Stimulated activated CD8-positive, alpha-beta memory T cell treated with anti-CD3 and anti-CD28 coated beads, Interleukin-4, amount 100 ng/mL, for 48 hours (primary cell): ENCODE measurements at regions not wholly inside any gene's neighbourhood (a gene's known extent, or its start where the extent isn't known, plus 50 kb on each side); places are given as distances from the start of the nearest gene placed in this dataset.

Source experiments
- DNase-seq: peaks from one replicate; pipeline ENCODE4 v3.0.0-alpha.2; 2020

- no peak for DNase-seq
These were observed 169.9 kb downstream of the DCK start for GRCh38 chr4:71163317-71163716.

GRCh38 chr4:71167083-71167482 lies 171.7 kb upstream of the SLC4A4 start:
- no peak for DNase-seq

DNA sequence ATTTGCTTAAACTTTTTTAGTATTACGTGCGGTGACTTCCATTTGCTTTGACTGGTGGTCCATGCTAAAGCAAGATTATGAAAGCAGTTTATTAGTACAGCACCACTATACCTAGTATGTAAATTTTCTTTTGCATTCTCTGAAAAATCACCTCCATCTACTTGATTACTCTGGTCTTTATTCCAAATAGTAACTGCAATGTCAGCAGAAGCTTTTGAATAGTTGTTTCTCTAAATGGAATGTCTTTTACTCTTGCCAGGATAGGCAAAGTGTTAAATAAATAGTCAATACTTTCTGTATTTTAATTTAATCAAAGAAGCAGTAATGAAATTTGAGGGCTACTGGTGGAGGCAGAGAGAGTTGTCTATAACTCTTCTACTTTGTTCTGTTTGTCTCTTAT lies 167.2 kb upstream of the SLC4A4 start:
- DNase-seq, result no peak

DNA sequence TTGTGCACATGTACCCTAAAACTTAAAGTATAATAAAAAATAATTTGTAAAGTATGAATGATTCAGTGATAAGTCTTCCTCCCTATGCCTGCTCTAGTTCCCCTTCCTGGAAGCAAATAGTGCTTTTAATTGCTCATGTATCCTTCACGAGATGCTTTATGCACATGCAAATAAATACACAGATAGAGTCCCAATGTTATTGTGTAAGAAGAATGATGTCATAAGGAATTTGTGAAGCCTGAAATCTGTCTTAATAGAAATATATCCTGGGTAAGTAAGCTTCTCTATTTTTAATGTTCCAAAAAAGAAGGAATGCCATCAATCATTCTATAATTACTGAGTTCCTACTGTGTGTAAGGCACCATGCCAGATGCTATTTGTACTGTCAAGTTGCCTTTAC lies 157.5 kb upstream of the SLC4A4 start:
- DNase-seq, result no peak

DNA sequence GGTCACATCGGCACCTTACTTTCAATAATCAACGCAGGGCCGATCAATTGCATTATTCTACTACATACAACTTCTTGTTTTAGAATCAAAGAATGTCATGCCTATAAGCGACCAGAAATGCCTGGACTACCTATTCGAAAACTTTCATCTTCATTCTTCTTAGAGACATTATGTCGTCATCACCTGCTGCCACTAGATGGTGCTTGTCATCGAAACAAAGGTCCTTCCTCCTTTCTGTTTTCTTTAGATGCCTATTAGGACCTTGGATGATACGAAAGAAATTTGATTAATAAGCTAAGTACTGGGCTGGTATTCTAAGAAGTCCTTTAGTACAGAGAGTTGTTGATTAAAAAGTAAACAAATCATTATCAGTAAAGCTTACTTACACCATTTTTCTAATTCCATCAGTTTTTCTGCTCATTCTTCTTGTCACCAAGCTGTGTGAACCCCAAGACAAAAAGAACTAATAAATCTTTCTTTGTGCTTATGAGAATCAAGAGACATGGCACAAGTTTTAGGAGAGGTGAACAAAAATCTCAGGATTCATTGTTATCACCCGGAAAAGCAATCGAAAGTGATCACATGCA lies 154.5 kb upstream of the SLC4A4 start:
- DNase-seq, result peak; percentile 26

DNA sequence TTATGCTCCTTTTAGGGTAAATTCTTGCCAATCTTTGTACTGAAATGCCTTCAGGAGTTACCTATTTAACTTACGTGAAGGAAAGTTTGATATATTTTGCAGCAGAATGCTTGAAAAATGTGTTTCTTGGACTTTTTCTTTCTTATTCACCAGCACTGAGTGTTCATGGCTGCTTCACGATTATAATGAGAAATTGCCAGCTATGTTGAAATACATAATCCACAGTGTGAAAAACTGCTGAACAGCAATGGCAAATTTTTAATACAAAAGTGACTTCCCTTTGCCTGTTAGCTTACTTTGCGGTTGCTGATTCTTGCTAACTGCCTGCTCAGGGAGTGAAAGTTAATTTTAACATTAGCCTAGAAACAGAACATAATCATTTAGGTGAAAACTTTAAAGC lies 153.8 kb upstream of the SLC4A4 start:
- no peak for DNase-seq

DNA sequence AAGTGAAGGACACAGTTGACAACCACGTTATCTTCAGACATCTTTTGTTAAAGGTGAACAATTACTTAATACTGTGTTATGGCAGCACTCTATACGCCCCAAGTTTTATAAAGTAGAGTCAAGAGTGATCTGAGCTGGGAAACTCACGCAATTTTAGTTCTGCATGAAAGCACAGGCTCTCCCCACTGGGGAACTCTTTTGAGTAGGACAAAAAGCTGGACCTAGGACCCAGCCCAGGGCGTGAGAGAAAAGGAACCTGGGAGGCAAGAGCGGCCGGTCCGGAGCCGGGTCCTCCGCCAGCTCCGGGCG lies 152.6 kb upstream of the SLC4A4 start:
- DNase-seq, result no peak

DNA sequence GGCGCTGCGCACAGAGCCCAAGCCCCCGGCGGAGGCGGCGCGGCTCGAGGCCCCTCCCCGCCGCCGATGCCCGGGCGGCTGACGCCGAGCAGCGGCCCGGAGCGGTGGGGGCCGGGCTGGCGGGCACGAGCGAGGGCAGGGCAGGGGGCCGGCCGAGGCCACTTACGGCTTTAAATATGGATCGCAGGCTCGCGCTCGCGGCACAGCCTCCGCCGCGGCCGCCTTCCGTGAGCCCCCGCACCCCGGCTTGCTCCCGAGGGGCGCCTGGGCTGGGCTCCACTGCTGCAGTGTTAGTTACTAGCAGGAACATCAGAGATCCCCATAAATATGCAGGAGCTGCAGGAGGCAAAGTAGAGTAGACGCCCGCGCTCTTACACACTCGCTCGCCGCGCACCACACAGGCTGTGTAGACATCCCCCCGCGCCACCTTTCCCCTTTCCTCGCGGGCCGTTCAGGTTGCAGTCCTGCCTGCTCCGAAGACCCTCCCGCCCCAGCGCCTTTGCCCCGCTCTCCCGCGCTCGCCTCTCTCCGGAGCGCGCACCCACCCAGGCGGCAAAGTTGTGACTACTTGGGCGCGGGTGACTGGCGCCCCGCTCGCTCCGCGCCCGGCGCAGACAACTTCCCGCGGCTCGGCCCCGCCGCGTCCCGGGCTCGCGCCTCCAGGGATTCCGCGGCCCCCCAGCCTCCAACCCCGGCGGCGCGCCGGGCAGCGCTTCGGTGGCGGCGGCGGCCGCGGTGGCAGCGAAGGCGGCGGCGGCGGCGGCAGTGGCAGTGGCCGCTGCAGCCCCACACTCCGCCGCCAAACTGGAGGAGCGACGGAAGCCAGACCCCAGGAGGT lies 152.0 kb upstream of the SLC4A4 start:
- DNase-seq, result peak; percentile 47

DNA sequence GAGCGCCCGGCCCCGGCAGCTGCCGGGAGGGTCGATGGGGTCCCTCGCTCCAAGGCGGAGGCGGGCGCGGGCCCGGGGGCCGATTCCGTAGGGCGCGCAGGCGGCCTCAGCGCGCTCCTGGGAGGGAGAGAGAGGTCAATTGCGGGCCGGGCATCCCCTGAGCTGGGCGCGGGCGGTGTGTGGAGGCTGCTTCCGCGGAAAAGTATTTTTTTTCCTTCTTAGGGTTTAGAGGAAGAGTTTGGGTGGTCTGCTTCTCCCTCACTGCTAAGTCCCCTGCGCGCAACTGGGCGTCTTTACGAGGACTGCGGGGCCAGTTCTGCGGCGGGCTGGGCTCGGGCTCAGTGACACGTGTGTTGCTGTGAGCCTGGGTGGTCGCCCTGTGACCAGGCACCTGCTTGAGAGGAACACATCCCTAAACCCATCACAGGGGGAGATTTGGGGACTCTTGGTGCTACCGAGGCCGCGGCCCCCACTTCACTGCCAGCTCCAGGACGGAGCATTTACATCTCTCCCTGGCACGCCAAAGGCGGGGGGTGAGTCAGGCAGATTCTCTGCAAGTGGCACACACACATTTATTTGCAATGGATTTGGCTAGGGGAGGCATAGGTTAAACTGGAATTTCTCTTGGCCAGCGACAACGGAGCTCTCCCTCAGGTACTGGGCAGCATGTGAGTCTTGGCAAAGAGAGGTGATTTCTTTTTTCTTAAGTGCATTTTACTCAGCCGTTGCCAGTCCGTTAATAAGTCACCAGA lies 151.2 kb upstream of the SLC4A4 start:
- peak; percentile 40 for DNase-seq

GRCh38 chr4:71188156-71188640 lies 150.6 kb upstream of the SLC4A4 start:
- DNase-seq, result no peak

GRCh38 chr4:71188951-71189350 lies 149.9 kb upstream of the SLC4A4 start:
- no peak for DNase-seq

- no peak for DNase-seq
These were observed 149.3 kb upstream of the SLC4A4 start for GRCh38 chr4:71189471-71189870.

- DNase-seq, result no peak
These were observed 144.4 kb upstream of the SLC4A4 start for GRCh38 chr4:71194454-71194853.

- DNase-seq, result no peak
These were observed 142.9 kb upstream of the SLC4A4 start for GRCh38 chr4:71195924-71196323.

DNA sequence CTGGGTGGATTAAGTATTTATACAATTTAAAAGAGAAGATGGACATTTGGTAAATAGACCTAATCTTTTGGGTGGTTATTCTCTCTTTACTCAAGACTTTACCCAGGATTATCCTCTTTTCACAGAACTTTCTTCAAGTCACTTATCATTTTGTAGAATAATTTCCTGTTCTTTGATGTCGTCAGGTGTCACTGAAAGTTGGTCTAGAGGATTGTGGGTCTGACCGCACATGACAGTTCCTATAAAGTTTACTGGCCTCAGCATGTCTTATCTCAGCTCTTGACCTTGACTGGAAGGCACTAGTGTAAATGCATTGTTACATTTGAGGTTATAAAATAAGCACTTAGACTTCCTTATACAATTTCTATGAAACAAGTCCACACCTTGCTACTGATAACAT lies 139.9 kb upstream of the SLC4A4 start:
- no peak for DNase-seq

GRCh38 chr4:71201057-71201456 lies 137.8 kb upstream of the SLC4A4 start:
- no peak for DNase-seq

- no peak for DNase-seq
These were observed 136.8 kb upstream of the SLC4A4 start for GRCh38 chr4:71201817-71202576.

DNA sequence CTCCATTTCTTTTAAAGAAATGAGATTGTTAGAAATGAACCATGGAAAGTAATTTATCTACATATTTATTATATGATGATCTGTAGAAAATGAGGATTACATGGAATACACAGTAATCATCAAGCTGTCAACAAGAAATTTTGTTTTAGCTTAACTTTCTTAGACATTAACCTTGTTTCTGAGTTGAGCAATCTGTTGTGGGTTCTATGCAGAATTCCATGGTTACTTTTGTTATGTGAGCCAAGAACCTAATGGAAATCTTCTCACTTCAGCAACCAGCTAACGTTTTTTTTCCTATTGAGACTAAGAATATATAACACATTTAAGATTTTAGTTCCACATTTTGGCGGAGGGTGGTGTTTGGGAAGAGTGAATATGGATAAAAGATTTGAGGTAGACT lies 136.1 kb upstream of the SLC4A4 start:
- DNase-seq, result no peak

DNA sequence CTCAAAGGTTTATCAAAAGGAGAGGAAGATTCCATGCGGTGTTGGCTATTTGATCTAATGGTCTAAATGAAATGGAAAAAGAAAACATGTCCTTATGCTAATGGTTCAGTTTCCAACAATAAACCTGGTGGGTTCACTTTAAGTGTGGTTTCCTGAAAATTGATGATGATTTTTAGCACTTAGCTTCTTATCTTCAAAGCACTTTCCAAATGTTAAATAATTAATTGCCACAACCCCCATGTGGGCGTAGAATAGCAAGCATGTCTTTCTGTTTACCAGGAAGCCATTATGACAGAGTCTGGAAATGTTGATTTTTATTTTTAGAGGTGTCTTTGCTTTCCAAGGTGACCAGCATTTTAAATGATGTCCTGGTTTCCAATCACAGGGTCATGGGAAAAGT lies 134.8 kb upstream of the SLC4A4 start:
- no peak for DNase-seq

DNA sequence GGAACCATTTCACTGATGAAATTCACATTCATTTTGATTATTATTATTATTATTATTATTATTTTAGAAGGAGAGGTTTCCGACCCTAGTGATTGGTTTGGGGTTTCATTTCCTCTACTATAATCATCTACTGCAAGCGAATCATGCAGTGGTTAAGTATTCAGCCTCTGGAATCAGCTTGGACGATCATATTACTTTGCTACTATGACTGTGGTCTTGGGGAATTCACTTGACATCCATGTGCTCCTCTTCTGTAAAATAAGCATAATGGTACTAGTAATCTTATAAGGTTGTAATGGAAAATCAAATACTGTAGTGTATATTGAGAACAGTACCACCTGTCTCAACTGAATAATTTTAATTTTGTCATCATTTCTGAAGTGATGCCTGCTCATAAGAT lies 132.1 kb upstream of the SLC4A4 start:
- no peak for DNase-seq

GRCh38 chr4:71209161-71209560 lies 129.7 kb upstream of the SLC4A4 start:
- DNase-seq, result no peak

DNA sequence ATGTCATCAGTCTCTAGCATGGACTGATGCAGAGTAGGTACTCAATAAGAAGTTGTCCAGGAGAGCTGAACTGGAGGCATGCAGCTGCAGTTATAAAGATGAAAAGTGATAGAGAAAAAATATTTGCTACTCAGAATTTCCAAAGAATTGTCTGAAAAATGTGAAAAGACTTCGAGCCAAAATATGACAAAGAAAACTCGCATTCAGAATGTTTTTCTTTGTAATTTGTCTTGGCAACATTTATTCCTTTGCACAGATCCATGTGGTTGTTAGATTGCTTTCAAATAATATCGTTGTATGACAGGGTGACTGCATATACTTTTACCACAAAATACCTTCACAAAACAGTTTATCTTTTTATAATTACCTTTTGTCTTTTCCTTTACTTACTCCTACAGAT lies 128.0 kb upstream of the SLC4A4 start:
- DNase-seq, result no peak

DNA sequence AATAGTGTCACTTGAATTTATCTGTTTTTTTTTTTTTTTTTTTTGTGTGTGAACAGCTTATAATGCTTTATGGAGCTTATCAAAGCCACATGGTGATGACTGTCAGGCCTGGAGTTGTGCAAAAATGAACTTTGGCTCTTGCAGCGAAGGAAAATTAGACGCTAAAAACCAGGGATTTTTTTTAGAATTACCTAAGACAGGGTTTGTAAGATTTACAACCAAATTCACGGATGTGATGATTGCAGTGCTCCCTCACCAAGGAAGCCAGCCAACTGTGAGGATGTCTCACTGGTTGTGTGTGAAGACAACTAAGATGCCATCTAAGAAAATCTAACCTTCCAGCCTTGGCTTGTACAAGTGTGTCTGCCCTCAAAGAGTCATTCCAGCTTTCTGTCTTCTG lies 127.1 kb upstream of the SLC4A4 start:
- DNase-seq, result no peak
